Activated naive CD8-positive, alpha-beta T cell (primary cell): ENCODE measurements at regions not wholly inside any gene's neighbourhood (a gene's known extent, or its start where the extent isn't known, plus 50 kb on each side); places are given as distances from the start of the nearest gene placed in this dataset.
A peak's percentile ranks its signal among the peaks of the same experiment; 100 is the strongest.
"Not testable (repeated sequence)": the region's sequence is repeated elsewhere in the genome, so short reads cannot be mapped to it uniquely, and the experiment has no call there.

Experiments
- H3K27ac Mint-ChIP-seq: one replicate; pipeline ENCODE4 v1.8.0; 2021; ENCODE audit warnings: mixed read lengths
- H3K27me3 Mint-ChIP-seq: one replicate; pipeline ENCODE4 v1.8.0; 2021; ENCODE audit warnings: mixed read lengths
- H3K36me3 Mint-ChIP-seq: one replicate; pipeline ENCODE4 v1.8.0; 2021; ENCODE audit warnings: mixed read lengths
- H3K4me1 Mint-ChIP-seq: one replicate; pipeline ENCODE4 v1.8.0; 2021; ENCODE audit warnings: low read depth, mixed read lengths
- H3K4me3 Mint-ChIP-seq: one replicate; pipeline ENCODE4 v1.8.0; 2021; ENCODE audit warnings: mild to moderate bottlenecking, mixed read lengths
- H3K9me3 Mint-ChIP-seq: one replicate; pipeline ENCODE4 v1.8.0; 2021; ENCODE audit warnings: low read depth, mixed read lengths

GRCh38 chr14:30340495-30340894 is 218.5 kb upstream of the G2E3 start:
- Mint-ChIP-seq H3K27me3 (peaks cover 10% of the 10 kb centered on the region), H3K9me3 (no peaks in the 10 kb centered on the region), H3K27ac (no peak overlapping the region), H3K36me3 (no peaks in the 10 kb centered on the region), H3K4me1 (no peaks in the 10 kb centered on the region), H3K4me3 (no peak overlapping the region)

- Mint-ChIP-seq H3K27me3 (peaks cover 12% of the 10 kb centered on the region), H3K4me1 (no peaks in the 10 kb centered on the region), H3K27ac (no peak overlapping the region), H3K36me3 (no peaks in the 10 kb centered on the region), H3K4me3 (no peak overlapping the region), H3K9me3 (no peaks in the 10 kb centered on the region)
These were observed 213.4 kb upstream of the G2E3 start for GRCh38 chr14:30345511-30345910.

GRCh38 chr14:30348445-30348844 is 210.5 kb upstream of the G2E3 start:
- Mint-ChIP-seq H3K4me3 (no peak overlapping the region), H3K9me3 (no peaks in the 10 kb centered on the region)

GRCh38 chr14:30349520-30349919 is 209.4 kb upstream of the G2E3 start:
- peaks cover 10% of the 10 kb centered on the region for H3K27me3 Mint-ChIP-seq
- H3K36me3 Mint-ChIP-seq, result no peaks in the 10 kb centered on the region
- no peak overlapping the region for H3K4me3 Mint-ChIP-seq
- H3K27ac Mint-ChIP-seq, result no peak overlapping the region
- H3K9me3 Mint-ChIP-seq, result no peaks in the 10 kb centered on the region
- no peaks in the 10 kb centered on the region for H3K4me1 Mint-ChIP-seq

More at GRCh38 chr14:30348445-30348844, 210.5 kb upstream of the G2E3 start:
- Mint-ChIP-seq H3K27ac (no peak overlapping the region), H3K4me1 (no peaks in the 10 kb centered on the region), H3K27me3 (peaks cover 12% of the 10 kb centered on the region), H3K36me3 (no peaks in the 10 kb centered on the region)

GRCh38 chr14:30354439-30354838 is 204.5 kb upstream of the G2E3 start:
- no peak overlapping the region for H3K27ac Mint-ChIP-seq
- no peaks in the 10 kb centered on the region for H3K36me3 Mint-ChIP-seq
- peaks cover 12% of the 10 kb centered on the region for H3K4me1 Mint-ChIP-seq
- no peaks in the 10 kb centered on the region for H3K9me3 Mint-ChIP-seq
- peaks cover 10% of the 10 kb centered on the region for H3K27me3 Mint-ChIP-seq
- H3K4me3 Mint-ChIP-seq, result no peak overlapping the region

- H3K4me1 Mint-ChIP-seq, result peaks cover 12% of the 10 kb centered on the region
- H3K27ac Mint-ChIP-seq, result peak overlapping the region; percentile 35
- H3K4me3 Mint-ChIP-seq, result no peak overlapping the region
- peaks cover 7% of the 10 kb centered on the region for H3K27me3 Mint-ChIP-seq
- H3K9me3 Mint-ChIP-seq, result no peaks in the 10 kb centered on the region
- no peaks in the 10 kb centered on the region for H3K36me3 Mint-ChIP-seq
These were observed 203.5 kb upstream of the G2E3 start for GRCh38 chr14:30355431-30355913.

- Mint-ChIP-seq H3K9me3 (no peaks in the 10 kb centered on the region), H3K27me3 (peaks cover 7% of the 10 kb centered on the region), H3K4me3 (no peak overlapping the region), H3K4me1 (peaks cover 12% of the 10 kb centered on the region), H3K27ac (no peak overlapping the region), H3K36me3 (no peaks in the 10 kb centered on the region)
These were observed 202.3 kb upstream of the G2E3 start for GRCh38 chr14:30356438-30357202.

GRCh38 chr14:30357791-30358190 is 201.2 kb upstream of the G2E3 start:
- H3K36me3 Mint-ChIP-seq, result no peaks in the 10 kb centered on the region
- H3K27me3 Mint-ChIP-seq, result peaks cover 7% of the 10 kb centered on the region
- H3K27ac Mint-ChIP-seq, result no peak overlapping the region
- no peak overlapping the region for H3K4me3 Mint-ChIP-seq
- no peaks in the 10 kb centered on the region for H3K9me3 Mint-ChIP-seq
- peaks cover 12% of the 10 kb centered on the region for H3K4me1 Mint-ChIP-seq

- no peak overlapping the region for H3K27ac Mint-ChIP-seq
- no peaks in the 10 kb centered on the region for H3K36me3 Mint-ChIP-seq
- no peaks in the 10 kb centered on the region for H3K9me3 Mint-ChIP-seq
- peaks cover 5% of the 10 kb centered on the region for H3K27me3 Mint-ChIP-seq
- H3K4me3 Mint-ChIP-seq, result no peak overlapping the region
- no peaks in the 10 kb centered on the region for H3K4me1 Mint-ChIP-seq
These were observed 196.4 kb upstream of the G2E3 start for GRCh38 chr14:30362369-30363218.

GRCh38 chr14:30363219-30363880 is 195.6 kb upstream of the G2E3 start:
- H3K9me3 Mint-ChIP-seq, H3K27ac Mint-ChIP-seq, H3K27me3 Mint-ChIP-seq, H3K4me3 Mint-ChIP-seq, H3K36me3 Mint-ChIP-seq, H3K4me1 Mint-ChIP-seq: not testable (repeated sequence)

GRCh38 chr14:30369502-30370180 is 189.3 kb upstream of the G2E3 start:
- no peak overlapping the region for H3K4me3 Mint-ChIP-seq
- H3K4me1 Mint-ChIP-seq, result no peaks in the 10 kb centered on the region
- no peak overlapping the region for H3K27ac Mint-ChIP-seq
- no peaks in the 10 kb centered on the region for H3K36me3 Mint-ChIP-seq
- H3K9me3 Mint-ChIP-seq, result no peaks in the 10 kb centered on the region
- peaks cover 1% of the 10 kb centered on the region for H3K27me3 Mint-ChIP-seq

GRCh38 chr14:30373053-30373452 is 185.9 kb upstream of the G2E3 start:
- Mint-ChIP-seq H3K4me3 (no peak overlapping the region), H3K36me3 (no peaks in the 10 kb centered on the region), H3K9me3 (no peaks in the 10 kb centered on the region), H3K27me3 (peaks cover 9% of the 10 kb centered on the region), H3K27ac (no peak overlapping the region), H3K4me1 (no peaks in the 10 kb centered on the region)

- Mint-ChIP-seq H3K4me3 (no peak overlapping the region), H3K27ac (no peak overlapping the region), H3K27me3 (peaks cover 12% of the 10 kb centered on the region), H3K36me3 (no peaks in the 10 kb centered on the region), H3K9me3 (no peaks in the 10 kb centered on the region), H3K4me1 (no peaks in the 10 kb centered on the region)
These were observed 185.4 kb upstream of the G2E3 start for GRCh38 chr14:30373526-30373925.

GRCh38 chr14:30375296-30375892 is 183.6 kb upstream of the G2E3 start:
- H3K36me3 Mint-ChIP-seq, result no peaks in the 10 kb centered on the region
- H3K4me3 Mint-ChIP-seq, result no peak overlapping the region
- peaks cover 16% of the 10 kb centered on the region for H3K27me3 Mint-ChIP-seq
- no peaks in the 10 kb centered on the region for H3K4me1 Mint-ChIP-seq
- no peak overlapping the region for H3K27ac Mint-ChIP-seq
- no peaks in the 10 kb centered on the region for H3K9me3 Mint-ChIP-seq
